GM21381 (cell line): ENCODE measurements at regions not wholly inside any gene's neighbourhood (a gene's known extent, or its start where the extent isn't known, plus 50 kb on each side); places are given as distances from the start of the nearest gene placed in this dataset.
"Not testable (repeated sequence)": the region's sequence is repeated elsewhere in the genome, so short reads cannot be mapped to it uniquely, and the experiment has no call there.

Experiments used
- ATAC-seq: cut with Tn5 transposase; IDR thresholded peaks from one replicate; pipeline ENCODE4 v1.9.1; 2021; ENCODE audit warnings: mild to moderate bottlenecking, moderate library complexity; ENCODE audit not compliant: unreplicated experiment

GRCh38 chr2:18267501-18267900 lies 293.0 kb downstream of the RDH14 start:
- no peak for ATAC-seq

- ATAC-seq = not testable (repeated sequence)
These were observed 293.8 kb downstream of the RDH14 start for GRCh38 chr2:18266699-18267098.

- ATAC-seq = no peak
These were observed 294.6 kb downstream of the RDH14 start for GRCh38 chr2:18265614-18266586.

- no peak for ATAC-seq
These were observed 297.9 kb downstream of the RDH14 start for GRCh38 chr2:18262601-18263000.

- ATAC-seq = no peak
These were observed 306.7 kb downstream of the RDH14 start for GRCh38 chr2:18253686-18254197.

GRCh38 chr2:18251486-18251885 lies 309.0 kb downstream of the RDH14 start:
- ATAC-seq = no peak

- ATAC-seq = no peak
These were observed 313.0 kb downstream of the RDH14 start for GRCh38 chr2:18247282-18248110.

GRCh38 chr2:18245375-18245774 lies 315.1 kb downstream of the RDH14 start:
- ATAC-seq = no peak

- no peak for ATAC-seq
These were observed 315.6 kb downstream of the RDH14 start for GRCh38 chr2:18244845-18245244.

GRCh38 chr2:18243816-18244215 lies 316.6 kb downstream of the RDH14 start:
- ATAC-seq = no peak

GRCh38 chr2:18242716-18243115 lies 317.7 kb downstream of the RDH14 start:
- no peak for ATAC-seq

- ATAC-seq = no peak
These were observed 322.2 kb downstream of the RDH14 start for GRCh38 chr2:18238209-18238608.

- ATAC-seq = no peak
These were observed 323.2 kb downstream of the RDH14 start for GRCh38 chr2:18237298-18237697.

GRCh38 chr2:18232731-18233438 lies 327.6 kb downstream of the RDH14 start:
- ATAC-seq = no peak

GRCh38 chr2:18230668-18231067 lies 329.8 kb downstream of the RDH14 start:
- ATAC-seq = no peak

- no peak for ATAC-seq
These were observed 340.8 kb downstream of the RDH14 start for GRCh38 chr2:18219676-18220075.

GRCh38 chr2:18218160-18218933 lies 339.9 kb downstream of the KCNS3 start:
- no peak for ATAC-seq

- no peak for ATAC-seq
These were observed 336.5 kb downstream of the KCNS3 start for GRCh38 chr2:18214936-18215335.

- ATAC-seq = no peak
These were observed 335.5 kb downstream of the KCNS3 start for GRCh38 chr2:18213986-18214385.
